ENCODE measurements at regions not wholly inside any gene's neighbourhood (a gene's known extent, or its start where the extent isn't known, plus 50 kb on each side); places are given as distances from the start of the nearest gene placed in this dataset.
"Not testable (repeated sequence)": the region's sequence is repeated elsewhere in the genome, so short reads cannot be mapped to it uniquely, and the experiment has no call there.

GRCh38 chr1:209095627-209096595 is 487.6 kb upstream of the CAMK1G start:
- DNase-seq, result no peak

GRCh38 chr1:209100460-209100859 is 483.1 kb upstream of the CAMK1G start:
- no peak for DNase-seq

DNA sequence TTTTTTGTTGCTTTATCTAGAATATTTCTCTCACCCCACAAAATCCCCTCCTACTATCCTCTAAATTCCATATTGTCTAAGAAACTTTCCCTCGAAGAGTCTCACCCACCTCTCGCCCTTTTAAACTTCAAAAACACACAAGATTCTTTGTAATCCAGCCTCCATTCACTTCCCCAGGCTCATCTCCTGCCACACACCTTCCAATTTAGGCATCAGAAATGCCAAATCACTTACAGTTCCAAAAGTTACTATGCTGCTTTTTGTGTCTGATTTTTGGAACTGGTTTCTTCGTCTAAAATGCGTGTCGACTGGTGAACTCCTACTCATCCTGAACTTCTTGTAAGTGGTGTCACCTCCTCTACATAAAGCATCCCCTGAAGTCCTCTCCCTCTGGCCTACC is 482.4 kb upstream of the CAMK1G start:
- DNase-seq, result no peak

GRCh38 chr1:209102120-209102519 is 481.4 kb upstream of the CAMK1G start:
- DNase-seq, result no peak

DNA sequence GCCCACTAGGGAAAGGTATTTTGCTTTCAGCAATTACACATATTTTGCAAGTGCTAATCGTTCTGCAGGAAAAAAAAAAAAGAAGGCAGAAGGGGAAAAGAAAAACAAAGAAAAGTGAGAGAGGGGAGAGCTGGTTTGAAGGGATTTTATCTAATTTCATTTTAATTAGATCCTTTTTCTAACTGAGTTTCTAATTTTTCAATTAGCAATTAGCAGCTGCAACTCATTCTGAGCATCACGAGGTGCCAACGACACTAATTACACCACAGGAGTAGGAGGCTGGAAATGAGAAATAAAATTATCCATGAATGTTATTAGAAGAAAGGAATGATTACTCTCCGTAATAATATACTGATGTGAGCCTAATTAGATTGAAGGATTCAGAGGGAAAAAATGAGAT is 481.0 kb upstream of the CAMK1G start:
- DNase-seq, result no peak

GRCh38 chr1:209103092-209103491 is 480.4 kb upstream of the CAMK1G start:
- DNase-seq, result no peak

- DNase-seq, result no peak
Observed at GRCh38 chr1:209104646-209105045, 478.9 kb upstream of the CAMK1G start.

GRCh38 chr1:209105701-209106100 is 477.8 kb upstream of the CAMK1G start:
- no peak for DNase-seq

DNA sequence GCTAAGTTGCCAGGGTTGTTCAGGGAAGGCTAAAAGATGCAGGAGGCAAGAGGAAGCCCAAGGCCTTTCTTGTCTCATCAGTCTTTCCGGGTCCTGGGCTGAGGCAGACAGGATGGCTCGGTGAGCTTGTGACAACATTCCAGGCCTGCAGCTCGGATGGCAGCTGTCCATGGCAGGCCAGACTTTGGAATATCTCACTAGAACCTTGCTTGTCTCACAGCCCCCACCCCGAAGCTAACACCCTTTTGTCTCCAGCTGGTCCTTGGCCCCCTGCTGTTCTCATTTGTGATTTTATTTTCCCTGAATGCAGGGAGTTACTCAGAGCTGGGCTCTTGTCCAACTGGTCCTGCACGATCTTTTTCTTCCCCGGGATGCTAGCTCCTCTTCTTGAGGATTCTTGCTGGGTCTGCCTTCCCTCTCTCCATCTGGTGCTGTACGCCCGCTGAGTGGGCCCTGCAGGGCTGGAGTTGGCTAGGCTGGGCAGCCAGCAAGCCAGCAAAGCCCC is 477.2 kb upstream of the CAMK1G start:
- peak; percentile 42 for DNase-seq

GRCh38 chr1:209106861-209107260 is 476.7 kb upstream of the CAMK1G start:
- no peak for DNase-seq

GRCh38 chr1:209107535-209107934 is 476.0 kb upstream of the CAMK1G start:
- no peak for DNase-seq

DNA sequence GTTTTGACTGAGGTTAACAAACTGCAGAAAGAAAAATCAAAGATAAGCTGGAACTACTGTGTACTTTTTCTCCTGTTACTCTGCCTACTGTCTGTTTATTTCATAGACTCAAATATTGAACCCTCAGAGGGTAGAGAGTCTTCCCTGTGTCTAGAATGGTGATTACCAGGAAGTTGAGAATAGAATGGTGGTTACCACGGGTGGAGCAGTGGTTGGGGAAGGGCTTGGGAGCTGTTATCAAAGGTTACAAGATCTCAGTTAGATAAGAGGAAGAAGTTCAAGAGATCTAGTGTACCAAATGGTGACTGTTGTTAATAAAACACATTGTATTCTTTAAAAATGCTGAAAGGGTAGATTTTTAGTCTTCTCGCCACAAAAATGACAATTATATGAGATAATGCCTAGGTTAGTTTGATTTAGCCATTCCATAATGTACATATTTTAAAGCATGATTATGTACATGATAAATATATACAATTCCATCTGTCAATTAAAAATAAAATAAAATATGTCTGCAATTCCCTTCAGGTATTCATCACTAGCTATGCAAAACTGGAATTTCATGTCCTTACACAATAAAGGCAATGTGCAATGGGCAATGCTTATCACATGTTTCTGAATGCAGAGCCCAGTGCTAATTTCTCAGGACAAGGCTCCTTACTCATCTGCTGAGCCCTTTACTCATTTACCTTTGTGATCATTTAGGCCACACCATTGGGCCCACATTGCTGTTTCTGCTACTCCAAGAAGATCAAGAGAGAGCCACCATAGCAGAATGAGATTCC is 474.3 kb upstream of the CAMK1G start:
- no peak for DNase-seq

DNA sequence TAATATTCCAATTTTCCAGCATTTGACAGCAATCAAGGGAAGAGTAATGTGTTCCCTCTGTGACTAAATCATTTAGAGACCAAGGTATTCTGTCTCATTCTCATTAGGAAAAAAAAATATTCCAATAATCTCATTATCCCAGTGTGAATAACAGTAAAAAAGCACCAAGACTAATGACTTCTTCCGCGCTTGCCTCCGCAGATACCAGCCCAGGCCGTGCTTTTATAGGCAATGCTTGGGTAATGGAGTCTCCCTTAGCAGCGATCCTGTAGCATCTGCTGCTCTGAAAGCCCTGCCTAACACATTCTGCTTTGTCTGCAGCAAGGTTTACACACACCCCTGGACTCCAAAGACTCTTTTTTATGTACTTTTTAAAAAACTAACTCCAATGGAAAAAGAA is 470.0 kb upstream of the CAMK1G start:
- DNase-seq, result no peak

- DNase-seq, result no peak
Observed at GRCh38 chr1:209116705-209117104, 466.8 kb upstream of the CAMK1G start.

DNA sequence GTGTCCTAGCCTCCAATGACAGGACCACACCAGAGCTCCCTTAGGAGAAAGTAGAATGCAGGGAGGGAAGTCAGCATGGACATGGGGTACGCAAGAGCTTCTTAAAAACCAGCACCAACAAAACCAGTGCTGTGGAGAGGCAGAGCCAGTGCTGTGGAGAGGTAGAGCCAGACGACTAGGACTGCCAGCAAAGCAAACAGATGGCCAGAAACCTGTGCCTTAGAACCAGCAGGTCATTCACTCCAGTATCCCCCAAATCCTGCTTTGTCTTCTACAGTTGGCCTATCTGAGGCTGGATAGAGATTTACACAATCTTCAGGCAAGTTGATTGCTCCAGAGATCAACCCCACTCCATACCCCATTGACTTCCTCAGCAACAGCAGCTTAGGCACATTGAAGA is 459.9 kb upstream of the CAMK1G start:
- DNase-seq, result no peak

GRCh38 chr1:209129091-209129490 is 454.4 kb upstream of the CAMK1G start:
- DNase-seq, result not testable (repeated sequence)

- DNase-seq, result no peak
Observed at GRCh38 chr1:209130886-209131285, 452.6 kb upstream of the CAMK1G start.

- DNase-seq, result no peak
Observed at GRCh38 chr1:209132736-209133467, 450.6 kb upstream of the CAMK1G start.

DNA sequence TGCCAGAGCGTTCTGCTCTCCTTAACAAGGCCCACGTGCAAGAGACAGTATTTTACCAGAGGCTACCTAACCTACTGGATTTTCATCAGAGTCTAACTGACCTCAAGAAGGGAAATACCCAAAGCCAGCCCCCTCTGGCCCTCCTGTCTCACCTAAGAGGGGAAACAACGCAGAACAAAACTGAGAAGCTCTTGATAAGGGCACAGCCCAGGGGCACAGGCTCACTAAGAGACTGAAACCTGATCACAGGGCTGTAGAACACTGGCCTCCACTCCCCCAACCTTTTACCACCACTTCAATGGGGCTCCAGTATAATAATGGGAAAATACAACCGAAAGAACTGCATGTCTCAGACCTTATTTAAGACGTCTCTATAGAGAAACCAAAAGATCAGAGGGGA is 449.5 kb upstream of the CAMK1G start:
- DNase-seq, result no peak

GRCh38 chr1:209143916-209144315 is 439.6 kb upstream of the CAMK1G start:
- no peak for DNase-seq

DNA sequence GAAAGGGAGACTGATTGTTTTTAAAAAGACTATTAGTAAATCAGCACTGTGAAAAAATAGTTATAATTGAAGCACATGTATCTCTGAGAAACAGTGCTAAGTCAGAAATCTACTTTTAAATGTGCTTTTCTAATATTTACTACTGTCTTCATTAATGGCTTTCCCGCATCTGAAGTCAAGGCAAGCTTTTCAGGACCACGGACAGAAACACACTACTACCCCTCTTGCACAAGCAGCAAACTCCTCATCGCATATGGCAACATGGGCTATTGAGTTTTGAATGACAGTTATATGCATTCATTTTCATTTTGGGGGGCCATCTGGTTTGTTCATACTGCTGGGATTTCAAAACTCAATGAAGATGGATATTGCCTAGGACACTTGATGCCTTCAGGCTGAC is 433.4 kb upstream of the CAMK1G start:
- DNase-seq, result no peak

DNA sequence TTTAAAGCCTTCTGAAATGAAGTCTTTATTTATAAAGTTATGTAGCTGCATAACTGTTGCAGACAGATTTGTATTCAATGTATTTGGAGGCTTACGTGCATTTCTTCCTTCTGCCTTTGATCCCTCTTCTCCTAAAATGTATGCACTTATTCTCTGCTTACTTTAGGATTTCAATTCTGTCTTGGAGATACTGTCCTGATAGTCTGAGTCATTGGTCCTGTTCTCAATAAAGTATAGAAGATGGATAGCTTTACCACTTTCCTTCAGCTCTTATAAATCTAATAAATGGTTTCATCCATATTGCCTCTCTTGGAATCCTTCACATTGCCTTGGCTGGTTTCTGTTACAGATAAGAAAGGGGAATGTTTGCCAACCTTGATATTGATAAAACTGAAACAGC is 430.1 kb upstream of the CAMK1G start:
- DNase-seq, result no peak

DNA sequence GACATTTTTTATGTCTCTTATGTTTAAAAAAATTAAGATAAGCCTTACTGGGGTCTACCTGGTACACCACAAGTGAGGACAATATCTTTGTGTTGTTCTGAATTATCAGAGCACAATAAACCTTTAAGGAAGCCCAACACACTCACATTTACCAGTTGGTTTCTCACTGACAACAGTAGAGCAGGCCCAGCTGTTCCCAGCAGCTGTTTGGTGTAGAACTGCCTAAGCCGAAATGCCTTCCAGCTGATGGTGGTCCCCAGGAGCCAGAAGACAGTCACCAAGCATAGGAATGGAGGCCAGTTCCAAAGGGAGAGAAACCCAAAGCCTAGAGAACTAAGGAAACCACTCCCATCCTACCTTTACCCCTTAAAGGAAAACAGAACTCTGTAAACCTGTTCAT is 428.6 kb upstream of the CAMK1G start:
- DNase-seq, result no peak
